ENCODE measurements at regions not wholly inside any gene's neighbourhood (a gene's known extent, or its start where the extent isn't known, plus 50 kb on each side); places are given as distances from the start of the nearest gene placed in this dataset.

DNA sequence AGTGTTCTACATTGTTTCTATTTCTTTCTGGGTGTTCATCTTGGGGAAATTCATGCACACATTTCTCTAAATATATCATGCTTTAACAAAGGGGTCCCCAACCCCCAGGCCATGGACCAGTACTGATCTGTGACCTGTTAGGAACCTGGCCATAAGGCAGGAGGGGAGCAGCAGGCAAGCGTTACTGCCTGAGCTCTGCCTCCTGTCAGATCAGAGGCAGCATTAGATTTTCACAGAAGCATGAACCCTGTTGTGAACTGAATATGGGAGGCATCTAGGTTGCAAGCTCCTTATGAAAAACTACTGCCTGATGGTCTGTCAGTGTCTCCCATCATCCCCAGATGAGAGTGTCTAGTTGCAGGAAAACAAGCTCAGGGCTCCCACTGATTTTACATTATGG is 270.0 kb downstream of the AGTPBP1 start (continued):
- TF ChIP-seq, protein P1, sequence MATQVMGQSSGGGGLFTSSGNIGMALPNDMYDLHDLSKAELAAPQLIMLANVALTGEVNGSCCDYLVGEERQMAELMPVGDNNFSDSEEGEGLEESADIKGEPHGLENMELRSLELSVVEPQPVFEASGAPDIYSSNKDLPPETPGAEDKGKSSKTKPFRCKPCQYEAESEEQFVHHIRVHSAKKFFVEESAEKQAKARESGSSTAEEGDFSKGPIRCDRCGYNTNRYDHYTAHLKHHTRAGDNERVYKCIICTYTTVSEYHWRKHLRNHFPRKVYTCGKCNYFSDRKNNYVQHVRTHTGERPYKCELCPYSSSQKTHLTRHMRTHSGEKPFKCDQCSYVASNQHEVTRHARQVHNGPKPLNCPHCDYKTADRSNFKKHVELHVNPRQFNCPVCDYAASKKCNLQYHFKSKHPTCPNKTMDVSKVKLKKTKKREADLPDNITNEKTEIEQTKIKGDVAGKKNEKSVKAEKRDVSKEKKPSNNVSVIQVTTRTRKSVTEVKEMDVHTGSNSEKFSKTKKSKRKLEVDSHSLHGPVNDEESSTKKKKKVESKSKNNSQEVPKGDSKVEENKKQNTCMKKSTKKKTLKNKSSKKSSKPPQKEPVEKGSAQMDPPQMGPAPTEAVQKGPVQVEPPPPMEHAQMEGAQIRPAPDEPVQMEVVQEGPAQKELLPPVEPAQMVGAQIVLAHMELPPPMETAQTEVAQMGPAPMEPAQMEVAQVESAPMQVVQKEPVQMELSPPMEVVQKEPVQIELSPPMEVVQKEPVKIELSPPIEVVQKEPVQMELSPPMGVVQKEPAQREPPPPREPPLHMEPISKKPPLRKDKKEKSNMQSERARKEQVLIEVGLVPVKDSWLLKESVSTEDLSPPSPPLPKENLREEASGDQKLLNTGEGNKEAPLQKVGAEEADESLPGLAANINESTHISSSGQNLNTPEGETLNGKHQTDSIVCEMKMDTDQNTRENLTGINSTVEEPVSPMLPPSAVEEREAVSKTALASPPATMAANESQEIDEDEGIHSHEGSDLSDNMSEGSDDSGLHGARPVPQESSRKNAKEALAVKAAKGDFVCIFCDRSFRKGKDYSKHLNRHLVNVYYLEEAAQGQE (IDR thresholded peaks at IDR 0.05): no peak
- TF ChIP-seq JUND (IDR thresholded peaks at IDR 0.05) (no peak), NR2F2 (IDR thresholded peaks at IDR 0.05) (no peak), HNF4A (conservative IDR thresholded peaks at IDR 0.05) (no peak), SP1 (IDR thresholded peaks at IDR 0.05) (no peak), FOXA1 (IDR thresholded peaks at IDR 0.05) (no peak)
- TF ChIP-seq, protein P2, sequence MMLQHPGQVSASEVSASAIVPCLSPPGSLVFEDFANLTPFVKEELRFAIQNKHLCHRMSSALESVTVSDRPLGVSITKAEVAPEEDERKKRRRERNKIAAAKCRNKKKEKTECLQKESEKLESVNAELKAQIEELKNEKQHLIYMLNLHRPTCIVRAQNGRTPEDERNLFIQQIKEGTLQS (IDR thresholded peaks at IDR 0.05): no peak

DNA sequence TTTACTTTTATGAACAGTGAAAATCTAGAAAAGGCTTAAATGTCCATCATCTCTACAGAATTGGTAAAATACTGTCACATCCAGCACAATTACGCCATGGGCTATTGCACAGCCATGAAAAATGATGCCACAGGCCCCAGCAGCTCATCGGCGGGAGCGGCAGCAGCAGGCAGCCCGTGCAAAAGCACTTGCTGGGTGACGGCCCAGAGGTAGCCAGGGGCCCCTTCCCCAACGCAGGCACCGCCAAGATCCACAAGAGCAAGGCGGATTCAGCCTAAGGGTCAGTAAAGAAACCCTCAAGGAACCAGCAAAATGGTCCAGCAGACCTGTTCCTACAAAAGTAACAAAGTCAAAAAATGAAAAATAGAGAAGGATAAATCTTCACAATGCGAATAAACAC is 272.7 kb downstream of the AGTPBP1 start:
- Histone ChIP-seq H3K27me3 (ENCODE audit: control insufficient read depth in 4 of 4, insufficient read depth in 4 of 4, low read length in 3 of 4) (no peaks in the 10 kb centered on the region), H3K9me3 (ENCODE audit: control insufficient read depth in 4 of 4, low read length in 3 of 4) (no peaks in the 10 kb centered on the region), H3K4me3 (ENCODE audit: low read depth in 1 of 3, low read length in 3 of 3) (no peak overlapping the region), H3K4me1 (ENCODE audit: control insufficient read depth in 4 of 4, insufficient read depth in 4 of 4, low read length in 3 of 4) (no peaks in the 10 kb centered on the region), H3K27ac (ENCODE audit: low read depth in 1 of 2, low read length in 2 of 2) (no peak overlapping the region), H3K36me3 (ENCODE audit: control insufficient read depth in 4 of 4, insufficient read depth in 3 of 4, low read depth in 1 of 4, low read length in 3 of 4) (no peaks in the 10 kb centered on the region), H3K9ac (ENCODE audit: low read depth in 1 of 2, low read length in 2 of 2) (no peak overlapping the region)
- 83% methylated on average over 10 of the region's 10 CpGs for WGBS
- no peak for DNase-seq (ENCODE audit: low spot score)
- no peak for TF ChIP-seq FOXA2 (IDR thresholded peaks at IDR 0.05)
- TF ChIP-seq JUND (IDR thresholded peaks at IDR 0.05): no peak
- TF ChIP-seq, protein P2 (IDR thresholded peaks at IDR 0.05): no peak
- TF ChIP-seq GABPA (IDR thresholded peaks at IDR 0.05 in 1 of 2, conservative IDR thresholded peaks at IDR 0.05 in 1 of 2): no peak
- TF ChIP-seq TAF1 (conservative IDR thresholded peaks at IDR 0.05): no peak
- TF ChIP-seq RXRA (IDR thresholded peaks at IDR 0.05): no peak
- no peak for TF ChIP-seq YY1 (IDR thresholded peaks at IDR 0.05)
- TF ChIP-seq, protein P3, sequence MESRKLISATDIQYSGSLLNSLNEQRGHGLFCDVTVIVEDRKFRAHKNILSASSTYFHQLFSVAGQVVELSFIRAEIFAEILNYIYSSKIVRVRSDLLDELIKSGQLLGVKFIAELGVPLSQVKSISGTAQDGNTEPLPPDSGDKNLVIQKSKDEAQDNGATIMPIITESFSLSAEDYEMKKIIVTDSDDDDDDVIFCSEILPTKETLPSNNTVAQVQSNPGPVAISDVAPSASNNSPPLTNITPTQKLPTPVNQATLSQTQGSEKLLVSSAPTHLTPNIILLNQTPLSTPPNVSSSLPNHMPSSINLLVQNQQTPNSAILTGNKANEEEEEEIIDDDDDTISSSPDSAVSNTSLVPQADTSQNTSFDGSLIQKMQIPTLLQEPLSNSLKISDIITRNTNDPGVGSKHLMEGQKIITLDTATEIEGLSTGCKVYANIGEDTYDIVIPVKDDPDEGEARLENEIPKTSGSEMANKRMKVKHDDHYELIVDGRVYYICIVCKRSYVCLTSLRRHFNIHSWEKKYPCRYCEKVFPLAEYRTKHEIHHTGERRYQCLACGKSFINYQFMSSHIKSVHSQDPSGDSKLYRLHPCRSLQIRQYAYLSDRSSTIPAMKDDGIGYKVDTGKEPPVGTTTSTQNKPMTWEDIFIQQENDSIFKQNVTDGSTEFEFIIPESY (IDR thresholded peaks at IDR 0.05): no peak
- no peak for TF ChIP-seq HNF4A (conservative IDR thresholded peaks at IDR 0.05)
- TF ChIP-seq, protein P4, sequence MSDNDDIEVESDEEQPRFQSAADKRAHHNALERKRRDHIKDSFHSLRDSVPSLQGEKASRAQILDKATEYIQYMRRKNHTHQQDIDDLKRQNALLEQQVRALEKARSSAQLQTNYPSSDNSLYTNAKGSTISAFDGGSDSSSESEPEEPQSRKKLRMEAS (IDR thresholded peaks at IDR 0.05): no peak
- TF ChIP-seq RAD21 (IDR thresholded peaks at IDR 0.05): no peak
- TF ChIP-seq, protein P1 (IDR thresholded peaks at IDR 0.05): no peak
- no peak for TF ChIP-seq SP1 (IDR thresholded peaks at IDR 0.05)
- TF ChIP-seq, protein P5, sequence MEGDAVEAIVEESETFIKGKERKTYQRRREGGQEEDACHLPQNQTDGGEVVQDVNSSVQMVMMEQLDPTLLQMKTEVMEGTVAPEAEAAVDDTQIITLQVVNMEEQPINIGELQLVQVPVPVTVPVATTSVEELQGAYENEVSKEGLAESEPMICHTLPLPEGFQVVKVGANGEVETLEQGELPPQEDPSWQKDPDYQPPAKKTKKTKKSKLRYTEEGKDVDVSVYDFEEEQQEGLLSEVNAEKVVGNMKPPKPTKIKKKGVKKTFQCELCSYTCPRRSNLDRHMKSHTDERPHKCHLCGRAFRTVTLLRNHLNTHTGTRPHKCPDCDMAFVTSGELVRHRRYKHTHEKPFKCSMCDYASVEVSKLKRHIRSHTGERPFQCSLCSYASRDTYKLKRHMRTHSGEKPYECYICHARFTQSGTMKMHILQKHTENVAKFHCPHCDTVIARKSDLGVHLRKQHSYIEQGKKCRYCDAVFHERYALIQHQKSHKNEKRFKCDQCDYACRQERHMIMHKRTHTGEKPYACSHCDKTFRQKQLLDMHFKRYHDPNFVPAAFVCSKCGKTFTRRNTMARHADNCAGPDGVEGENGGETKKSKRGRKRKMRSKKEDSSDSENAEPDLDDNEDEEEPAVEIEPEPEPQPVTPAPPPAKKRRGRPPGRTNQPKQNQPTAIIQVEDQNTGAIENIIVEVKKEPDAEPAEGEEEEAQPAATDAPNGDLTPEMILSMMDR (IDR thresholded peaks at IDR 0.05; ENCODE audit: low read depth, low read length, missing input control): no peak
- no peak for TF ChIP-seq FOXA1 (IDR thresholded peaks at IDR 0.05)
- TF ChIP-seq NR2F2 (IDR thresholded peaks at IDR 0.05): no peak
- TF ChIP-seq HNF4G (IDR thresholded peaks at IDR 0.05): no peak
- TF ChIP-seq EGR1 (IDR thresholded peaks at IDR 0.05; ENCODE audit: low read depth in 2 of 2): no peak
